Gastroesophageal sphincter (tissue), 3 donors: ENCODE measurements at regions not wholly inside any gene's neighbourhood (a gene's known extent, or its start where the extent isn't known, plus 50 kb on each side); places are given as distances from the start of the nearest gene placed in this dataset.

Experiments
- POLR2A ChIP-seq, 2 donors: fragments of 450-650 bp; IDR thresholded peaks; one replicate each; pipeline ENCODE4 v1.6.1; 2017; ENCODE audit warnings: antibody characterized with exemption in 2 of 2, mild to moderate bottlenecking in 2 of 2, moderate library complexity in 1 of 2
- TF ChIP-seq, protein P1 (sequence below), 4 experiments: fragments of 200-600 bp in 2 of 4; fragments of 450-650 bp in 2 of 4; sonication (generic) in 1 of 4; IDR thresholded peaks; one replicate each; pipeline ENCODE4 v1.5.1; 2017 to 2019; ENCODE audit warnings: antibody characterized with exemption in 4 of 4, mild to moderate bottlenecking in 2 of 4, moderate library complexity in 2 of 4

DNA sequence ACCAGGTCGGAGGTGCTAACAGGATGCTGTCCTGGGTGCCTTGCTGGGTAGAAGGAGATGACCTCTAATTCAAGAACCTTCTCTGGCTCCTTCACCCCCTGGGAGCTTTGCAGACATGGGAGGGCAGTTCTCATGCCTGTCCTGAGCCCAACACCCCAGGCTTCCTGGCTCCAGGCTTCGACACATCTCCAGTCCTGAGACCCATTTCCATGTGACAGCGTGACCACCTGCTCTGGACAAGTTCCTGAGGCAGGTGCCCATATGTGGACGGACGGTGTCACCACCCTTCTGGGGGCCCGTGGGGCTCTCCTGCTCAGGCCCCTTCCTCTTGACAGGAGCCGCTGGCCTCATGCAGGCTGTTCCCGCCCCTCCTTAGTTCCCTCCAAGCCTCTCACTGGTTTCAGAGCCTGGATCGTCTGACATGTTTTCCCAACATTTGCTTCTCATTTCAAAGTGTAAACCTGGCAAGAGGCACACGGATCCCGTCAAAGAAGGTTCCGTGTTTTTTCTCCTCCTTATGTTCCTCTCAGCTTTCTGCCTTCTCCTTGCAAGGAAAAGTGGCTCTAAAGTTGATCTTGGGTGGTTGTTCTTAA is 291.9 kb upstream of the RTL1 start:
- TF ChIP-seq, protein P1, sequence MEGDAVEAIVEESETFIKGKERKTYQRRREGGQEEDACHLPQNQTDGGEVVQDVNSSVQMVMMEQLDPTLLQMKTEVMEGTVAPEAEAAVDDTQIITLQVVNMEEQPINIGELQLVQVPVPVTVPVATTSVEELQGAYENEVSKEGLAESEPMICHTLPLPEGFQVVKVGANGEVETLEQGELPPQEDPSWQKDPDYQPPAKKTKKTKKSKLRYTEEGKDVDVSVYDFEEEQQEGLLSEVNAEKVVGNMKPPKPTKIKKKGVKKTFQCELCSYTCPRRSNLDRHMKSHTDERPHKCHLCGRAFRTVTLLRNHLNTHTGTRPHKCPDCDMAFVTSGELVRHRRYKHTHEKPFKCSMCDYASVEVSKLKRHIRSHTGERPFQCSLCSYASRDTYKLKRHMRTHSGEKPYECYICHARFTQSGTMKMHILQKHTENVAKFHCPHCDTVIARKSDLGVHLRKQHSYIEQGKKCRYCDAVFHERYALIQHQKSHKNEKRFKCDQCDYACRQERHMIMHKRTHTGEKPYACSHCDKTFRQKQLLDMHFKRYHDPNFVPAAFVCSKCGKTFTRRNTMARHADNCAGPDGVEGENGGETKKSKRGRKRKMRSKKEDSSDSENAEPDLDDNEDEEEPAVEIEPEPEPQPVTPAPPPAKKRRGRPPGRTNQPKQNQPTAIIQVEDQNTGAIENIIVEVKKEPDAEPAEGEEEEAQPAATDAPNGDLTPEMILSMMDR (IDR thresholded peaks at IDR 0.05) = no peak
- no peak for TF ChIP-seq POLR2A (IDR thresholded peaks at IDR 0.05)
